GM18907 (cell line): ENCODE measurements at regions not wholly inside any gene's neighbourhood (a gene's known extent, or its start where the extent isn't known, plus 50 kb on each side); places are given as distances from the start of the nearest gene placed in this dataset.
"Not testable (repeated sequence)": the region's sequence is repeated elsewhere in the genome, so short reads cannot be mapped to it uniquely, and the experiment has no call there.

Source experiments
- ATAC-seq: cut with Tn5 transposase; IDR thresholded peaks from one replicate; pipeline ENCODE4 v1.9.1; 2021; ENCODE audit warnings: mild to moderate bottlenecking, moderate library complexity; ENCODE audit not compliant: unreplicated experiment

GRCh38 chr7:25432807-25433206 lies 204.5 kb upstream of the NPVF start:
- ATAC-seq, result no peak

- no peak for ATAC-seq
Observed at GRCh38 chr7:25436413-25436812, 208.1 kb upstream of the NPVF start.

GRCh38 chr7:25437308-25437707 lies 209.0 kb upstream of the NPVF start:
- no peak for ATAC-seq

GRCh38 chr7:25444991-25445390 lies 216.7 kb upstream of the NPVF start:
- ATAC-seq, result no peak

- ATAC-seq, result no peak
Observed at GRCh38 chr7:25448301-25448700, 220.0 kb upstream of the NPVF start.

GRCh38 chr7:25454020-25454419 lies 225.7 kb upstream of the NPVF start:
- no peak for ATAC-seq

- no peak for ATAC-seq
Observed at GRCh38 chr7:25454562-25455041, 226.3 kb upstream of the NPVF start.

GRCh38 chr7:25455683-25456251 lies 227.5 kb upstream of the NPVF start:
- ATAC-seq, result no peak

- no peak for ATAC-seq
Observed at GRCh38 chr7:25456467-25457171, 228.3 kb upstream of the NPVF start.

GRCh38 chr7:25459057-25459456 lies 230.8 kb upstream of the NPVF start:
- ATAC-seq, result no peak

- ATAC-seq, result no peak
Observed at GRCh38 chr7:25460433-25460832, 232.1 kb upstream of the NPVF start.

GRCh38 chr7:25469669-25470068 lies 241.4 kb upstream of the NPVF start:
- ATAC-seq, result no peak

GRCh38 chr7:25476863-25477499 lies 248.7 kb upstream of the NPVF start:
- no peak for ATAC-seq

GRCh38 chr7:25478221-25478620 lies 249.9 kb upstream of the NPVF start:
- ATAC-seq, result not testable (repeated sequence)

- ATAC-seq, result no peak
Observed at GRCh38 chr7:25478925-25479324, 250.6 kb upstream of the NPVF start.

GRCh38 chr7:25481891-25482290 lies 253.6 kb upstream of the NPVF start:
- no peak for ATAC-seq

- ATAC-seq, result no peak
Observed at GRCh38 chr7:25482631-25483030, 254.3 kb upstream of the NPVF start.

- no peak for ATAC-seq
Observed at GRCh38 chr7:25485026-25485425, 256.7 kb upstream of the NPVF start.

GRCh38 chr7:25486656-25487055 lies 258.4 kb upstream of the NPVF start:
- ATAC-seq, result no peak

- no peak for ATAC-seq
Observed at GRCh38 chr7:25493805-25494366, 265.6 kb upstream of the NPVF start.

GRCh38 chr7:25494896-25495295 lies 266.6 kb upstream of the NPVF start:
- ATAC-seq, result no peak
